ENCODE measurements at regions not wholly inside any gene's neighbourhood (a gene's known extent, or its start where the extent isn't known, plus 50 kb on each side); places are given as distances from the start of the nearest gene placed in this dataset.
A peak's percentile ranks its signal among the peaks of the same experiment; 100 is the strongest.
"Not testable (repeated sequence)": the region's sequence is repeated elsewhere in the genome, so short reads cannot be mapped to it uniquely, and the experiment has no call there.

- DNase-seq (ENCODE audit: low read depth), result no peak
- peak; percentile 45 for TF ChIP-seq CTCF (IDR thresholded peaks at IDR 0.05; ENCODE audit: low read depth, low read length, missing control alignments)
- no peak overlapping the region for H3K4me3 ChIP-seq (ENCODE audit: low read depth, low read length)
Measured at GRCh38 chr1:118461154-118461553, 276.1 kb upstream of the SPAG17 start.

GRCh38 chr1:118459871-118460270 lies 274.8 kb upstream of the SPAG17 start:
- TF ChIP-seq CTCF (IDR thresholded peaks at IDR 0.05; ENCODE audit: low read depth, low read length, missing control alignments), result no peak
- DNase-seq (ENCODE audit: low read depth), result no peak
- no peak overlapping the region for H3K4me3 ChIP-seq (ENCODE audit: low read depth, low read length)

- H3K4me3 ChIP-seq (ENCODE audit: low read depth, low read length); DNase-seq (ENCODE audit: low read depth): not testable (repeated sequence)
Measured at GRCh38 chr1:118453856-118454255, 268.8 kb upstream of the SPAG17 start.

- TF ChIP-seq CTCF (IDR thresholded peaks at IDR 0.05; ENCODE audit: low read depth, low read length, missing control alignments), result no peak
- H3K4me3 ChIP-seq (ENCODE audit: low read depth, low read length), result no peak overlapping the region
- DNase-seq (ENCODE audit: low read depth), result no peak
Measured at GRCh38 chr1:118445156-118445555, 260.1 kb upstream of the SPAG17 start.

GRCh38 chr1:118442214-118442613 lies 257.2 kb upstream of the SPAG17 start:
- H3K4me3 ChIP-seq (ENCODE audit: low read depth, low read length), result no peak overlapping the region
- no peak for TF ChIP-seq CTCF (IDR thresholded peaks at IDR 0.05; ENCODE audit: low read depth, low read length, missing control alignments)
- no peak for DNase-seq (ENCODE audit: low read depth)

GRCh38 chr1:118437664-118438063 lies 252.6 kb upstream of the SPAG17 start:
- no peak for TF ChIP-seq CTCF (IDR thresholded peaks at IDR 0.05; ENCODE audit: low read depth, low read length, missing control alignments)
- no peak overlapping the region for H3K4me3 ChIP-seq (ENCODE audit: low read depth, low read length)
- no peak for DNase-seq (ENCODE audit: low read depth)

- no peak for DNase-seq (ENCODE audit: low read depth)
- no peak overlapping the region for H3K4me3 ChIP-seq (ENCODE audit: low read depth, low read length)
- TF ChIP-seq CTCF (IDR thresholded peaks at IDR 0.05; ENCODE audit: low read depth, low read length, missing control alignments), result no peak
Measured at GRCh38 chr1:118429856-118430255, 244.8 kb upstream of the SPAG17 start.

Data from GM12864 (cell line).